ENCODE measurements at regions not wholly inside any gene's neighbourhood (a gene's known extent, or its start where the extent isn't known, plus 50 kb on each side); places are given as distances from the start of the nearest gene placed in this dataset.

- Histone ChIP-seq H3K4me2 (ENCODE audit: low read length) (no peak overlapping the region), H2AFZ (ENCODE audit: low read depth, low read length) (no peak overlapping the region), H3K36me3 (ENCODE audit: insufficient read depth, low read length) (no peaks in the 10 kb centered on the region), H3K4me3 (ENCODE audit: insufficient read depth, low read depth, low read length) (no peak overlapping the region), H3K79me2 (ENCODE audit: insufficient read depth, low read length) (no peaks in the 10 kb centered on the region), H4K20me1 (ENCODE audit: insufficient read depth, low read length) (no peaks in the 10 kb centered on the region), H3K27me3 (ENCODE audit: insufficient read depth, low read length) (peaks cover 2% of the 10 kb centered on the region), H3K27ac (ENCODE audit: low read depth, low read length) (no peak overlapping the region), H3K4me1 (ENCODE audit: insufficient read depth, low read length) (no peaks in the 10 kb centered on the region), H3K9ac (ENCODE audit: low read length) (no peak overlapping the region), H3K9me3 (ENCODE audit: insufficient read depth, low read depth, low read length) (no peaks in the 10 kb centered on the region)
- FAIRE-seq (no peak), DNase-seq (ENCODE audit: low read depth) (no peak)
- Mint-ChIP-seq H3K36me3 (ENCODE audit: low read depth, unreplicated experiment) (no peaks in the 10 kb centered on the region), H3K4me3 (ENCODE audit: unreplicated experiment) (no peak overlapping the region), H3K4me1 (ENCODE audit: low read depth, unreplicated experiment) (peaks cover 3% of the 10 kb centered on the region), H3K27me3 (ENCODE audit: low read depth, unreplicated experiment) (peaks cover 48% of the 10 kb centered on the region), H3K27ac (ENCODE audit: unreplicated experiment) (no peak overlapping the region), H3K9me3 (ENCODE audit: unreplicated experiment) (no peaks in the 10 kb centered on the region)
- TF ChIP-seq, protein P1, sequence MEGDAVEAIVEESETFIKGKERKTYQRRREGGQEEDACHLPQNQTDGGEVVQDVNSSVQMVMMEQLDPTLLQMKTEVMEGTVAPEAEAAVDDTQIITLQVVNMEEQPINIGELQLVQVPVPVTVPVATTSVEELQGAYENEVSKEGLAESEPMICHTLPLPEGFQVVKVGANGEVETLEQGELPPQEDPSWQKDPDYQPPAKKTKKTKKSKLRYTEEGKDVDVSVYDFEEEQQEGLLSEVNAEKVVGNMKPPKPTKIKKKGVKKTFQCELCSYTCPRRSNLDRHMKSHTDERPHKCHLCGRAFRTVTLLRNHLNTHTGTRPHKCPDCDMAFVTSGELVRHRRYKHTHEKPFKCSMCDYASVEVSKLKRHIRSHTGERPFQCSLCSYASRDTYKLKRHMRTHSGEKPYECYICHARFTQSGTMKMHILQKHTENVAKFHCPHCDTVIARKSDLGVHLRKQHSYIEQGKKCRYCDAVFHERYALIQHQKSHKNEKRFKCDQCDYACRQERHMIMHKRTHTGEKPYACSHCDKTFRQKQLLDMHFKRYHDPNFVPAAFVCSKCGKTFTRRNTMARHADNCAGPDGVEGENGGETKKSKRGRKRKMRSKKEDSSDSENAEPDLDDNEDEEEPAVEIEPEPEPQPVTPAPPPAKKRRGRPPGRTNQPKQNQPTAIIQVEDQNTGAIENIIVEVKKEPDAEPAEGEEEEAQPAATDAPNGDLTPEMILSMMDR (IDR thresholded peaks at IDR 0.05; ENCODE audit: insufficient read depth, low read depth, low read length): no peak
- TF ChIP-seq EZH2 (IDR thresholded peaks at IDR 0.05; ENCODE audit: insufficient read depth, low read length): no peak
Measured at GRCh38 chr12:111094157-111095010, 174.0 kb upstream of the MYL2 start.

- no peaks in the 10 kb centered on the region for H3K36me3 ChIP-seq (ENCODE audit: insufficient read depth, low read length)
- H3K9me3 ChIP-seq (ENCODE audit: insufficient read depth, low read depth, low read length): no peaks in the 10 kb centered on the region
- no peak overlapping the region for H3K4me3 ChIP-seq (ENCODE audit: insufficient read depth, low read depth, low read length)
- Mint-ChIP-seq H3K27ac (ENCODE audit: unreplicated experiment) (no peak overlapping the region), H3K9me3 (ENCODE audit: unreplicated experiment) (no peaks in the 10 kb centered on the region), H3K36me3 (ENCODE audit: low read depth, unreplicated experiment) (no peaks in the 10 kb centered on the region), H3K4me3 (ENCODE audit: unreplicated experiment) (no peak overlapping the region), H3K4me1 (ENCODE audit: low read depth, unreplicated experiment) (peaks cover 3% of the 10 kb centered on the region), H3K27me3 (ENCODE audit: low read depth, unreplicated experiment) (peaks cover 47% of the 10 kb centered on the region)
- no peak overlapping the region for H2AFZ ChIP-seq (ENCODE audit: low read depth, low read length)
- FAIRE-seq: no peak
- H4K20me1 ChIP-seq (ENCODE audit: insufficient read depth, low read length): no peaks in the 10 kb centered on the region
- no peaks in the 10 kb centered on the region for H3K4me1 ChIP-seq (ENCODE audit: insufficient read depth, low read length)
- H3K9ac ChIP-seq (ENCODE audit: low read length): no peak overlapping the region
- DNase-seq (ENCODE audit: low read depth): no peak
- TF ChIP-seq, protein P1 (IDR thresholded peaks at IDR 0.05; ENCODE audit: insufficient read depth, low read depth, low read length): no peak
- TF ChIP-seq EZH2 (IDR thresholded peaks at IDR 0.05; ENCODE audit: insufficient read depth, low read length): no peak
- peaks cover 5% of the 10 kb centered on the region for H3K27me3 ChIP-seq (ENCODE audit: insufficient read depth, low read length)
- H3K27ac ChIP-seq (ENCODE audit: low read depth, low read length): no peak overlapping the region
- no peaks in the 10 kb centered on the region for H3K79me2 ChIP-seq (ENCODE audit: insufficient read depth, low read length)
- H3K4me2 ChIP-seq (ENCODE audit: low read length): no peak overlapping the region
Measured at GRCh38 chr12:111093428-111094142, 173.2 kb upstream of the MYL2 start.
